ENCODE measurements at regions not wholly inside any gene's neighbourhood (a gene's known extent, or its start where the extent isn't known, plus 50 kb on each side); places are given as distances from the start of the nearest gene placed in this dataset.

GRCh38 chr4:3382251-3382650 is 59.5 kb upstream of the HGFAC start:
- H3K79me2 ChIP-seq (replicated peaks; ENCODE audit: insufficient read depth, low read length): no peaks in the 10 kb centered on the region
- H3K27me3 ChIP-seq (ENCODE audit: insufficient read depth, low read depth, low read length): no peaks in the 10 kb centered on the region
- no peaks in the 10 kb centered on the region for H3K9me3 ChIP-seq (ENCODE audit: low read length)

GRCh38 chr4:3384391-3384770 is 57.4 kb upstream of the HGFAC start:
- H3K9me3 ChIP-seq (ENCODE audit: low read length): no peaks in the 10 kb centered on the region
- no peak overlapping the region for H3K9ac ChIP-seq (ENCODE audit: low read length)
- no peaks in the 10 kb centered on the region for H4K20me1 ChIP-seq (ENCODE audit: insufficient read depth)
- H3K4me3 ChIP-seq (ENCODE audit: low read length): no peak overlapping the region
- H3K9me2 ChIP-seq (ENCODE audit: insufficient read depth, low read length): no peaks in the 10 kb centered on the region
- H3K79me2 ChIP-seq (replicated peaks; ENCODE audit: insufficient read depth, low read length): no peaks in the 10 kb centered on the region
- H3K27me3 ChIP-seq (ENCODE audit: insufficient read depth, low read depth, low read length): no peaks in the 10 kb centered on the region
- no peak overlapping the region for H3K4me2 ChIP-seq (ENCODE audit: low read length)
- no peak overlapping the region for H3K27ac ChIP-seq (ENCODE audit: low read length)
- H3F3A ChIP-seq (ENCODE audit: insufficient read depth, low read length, poor library complexity, severe bottlenecking): no peaks in the 10 kb centered on the region
- no peaks in the 10 kb centered on the region for H3K36me3 ChIP-seq (ENCODE audit: insufficient read depth, low read length)
- H2AFZ ChIP-seq (ENCODE audit: low read depth, low read length): no peak overlapping the region
- TF ChIP-seq CTCF (IDR thresholded peaks at IDR 0.05; ENCODE audit: poor library complexity, severe bottlenecking): no peak
- no peak for TF ChIP-seq SMC3 (conservative IDR thresholded peaks at IDR 0.05; ENCODE audit: poor library complexity)
- TF ChIP-seq EP300 (conservative IDR thresholded peaks at IDR 0.05; ENCODE audit: poor library complexity, severe bottlenecking): no peak
- TF ChIP-seq TAF1 (IDR thresholded peaks at IDR 0.05; ENCODE audit: low read depth): no peak
- TF ChIP-seq POLR2AphosphoS5 (IDR thresholded peaks at IDR 0.05): no peak
- TF ChIP-seq RAD21 (conservative IDR thresholded peaks at IDR 0.05): no peak
- no peak for TF ChIP-seq EZH2 (IDR thresholded peaks at IDR 0.05; ENCODE audit: borderline replicate concordance, insufficient read depth, low read length, poor library complexity, severe bottlenecking)

More at GRCh38 chr4:3382251-3382650, 59.5 kb upstream of the HGFAC start:
- Histone ChIP-seq H3K4me3 (ENCODE audit: low read length) (no peak overlapping the region), H3F3A (ENCODE audit: insufficient read depth, low read length, poor library complexity, severe bottlenecking) (no peaks in the 10 kb centered on the region), H3K36me3 (ENCODE audit: insufficient read depth, low read length) (no peaks in the 10 kb centered on the region), H3K4me2 (ENCODE audit: low read length) (no peak overlapping the region), H3K9ac (ENCODE audit: low read length) (no peak overlapping the region), H3K27ac (ENCODE audit: low read length) (no peak overlapping the region), H4K20me1 (ENCODE audit: insufficient read depth) (no peaks in the 10 kb centered on the region), H3K9me2 (ENCODE audit: insufficient read depth, low read length) (no peaks in the 10 kb centered on the region), H2AFZ (ENCODE audit: low read depth, low read length) (no peak overlapping the region)
- no peak for TF ChIP-seq POLR2AphosphoS5 (IDR thresholded peaks at IDR 0.05)
- no peak for TF ChIP-seq EZH2 (IDR thresholded peaks at IDR 0.05; ENCODE audit: borderline replicate concordance, insufficient read depth, low read length, poor library complexity, severe bottlenecking)
- no peak for TF ChIP-seq CTCF (IDR thresholded peaks at IDR 0.05; ENCODE audit: poor library complexity, severe bottlenecking)
- TF ChIP-seq RAD21 (conservative IDR thresholded peaks at IDR 0.05): no peak
- TF ChIP-seq EP300 (conservative IDR thresholded peaks at IDR 0.05; ENCODE audit: poor library complexity, severe bottlenecking): no peak
- no peak for TF ChIP-seq REST (IDR thresholded peaks at IDR 0.05; ENCODE audit: borderline replicate concordance)
- no peak for TF ChIP-seq SMC3 (conservative IDR thresholded peaks at IDR 0.05; ENCODE audit: poor library complexity)
- no peak for TF ChIP-seq TAF1 (IDR thresholded peaks at IDR 0.05; ENCODE audit: low read depth)
- TF ChIP-seq MXI1 (conservative IDR thresholded peaks at IDR 0.05; ENCODE audit: poor library complexity, severe bottlenecking): no peak

Measured in neural cell (in vitro differentiated cells).